GM12891 (cell line): ENCODE measurements at regions not wholly inside any gene's neighbourhood (a gene's known extent, or its start where the extent isn't known, plus 50 kb on each side); places are given as distances from the start of the nearest gene placed in this dataset.

Experiments
- DNase-seq: peaks from one replicate; pipeline ENCODE4 v3.0.0; 2011; ENCODE audit warnings: low spot score; ENCODE audit not compliant: insufficient read length
- FAIRE-seq: peaks from 2 replicates; lab custom pipeline; 2011; peaks lifted over from hg19 to GRCh38; lab: Jason Lieb, UNC
- PAX5 ChIP-seq: IDR thresholded peaks from 2 replicates; pipeline ENCODE4 v1.6.1; 2011; ENCODE audit warnings: low read length, moderate library complexity, mild to moderate bottlenecking; ENCODE audit not compliant: insufficient read depth, severe bottlenecking
- POLR2A ChIP-seq: IDR thresholded peaks from 2 replicates; pipeline ENCODE4 v1.6.1; 2011; ENCODE audit warnings: low read depth, low read length, control low read depth
- POLR2AphosphoS5 ChIP-seq: IDR thresholded peaks from 2 replicates; pipeline ENCODE4 v1.6.1; 2011; ENCODE audit warnings: low read depth, low read length, control low read depth
- POU2F2 ChIP-seq: IDR thresholded peaks from 2 replicates; pipeline ENCODE4 v1.6.1; 2011; ENCODE audit warnings: low read depth, mild to moderate bottlenecking, control low read depth, low read length, moderate library complexity
- SPI1 ChIP-seq: IDR thresholded peaks from 2 replicates; pipeline ENCODE4 v1.6.1; 2011; ENCODE audit warnings: low read depth, low read length, control low read depth
- TAF1 ChIP-seq: IDR thresholded peaks from 2 replicates; pipeline ENCODE4 v1.6.1; 2011; ENCODE audit warnings: low read depth, low read length, control low read depth

GRCh38 chr1:95558791-95559190, 324.8 kb downstream of the RWDD3 start:
- no peak for DNase-seq
- FAIRE-seq, result no peak
- no peak for TF ChIP-seq POLR2A
- TF ChIP-seq SPI1, result no peak
- no peak for TF ChIP-seq POU2F2
- TF ChIP-seq TAF1, result no peak
- TF ChIP-seq PAX5, result no peak
- no peak for TF ChIP-seq POLR2AphosphoS5

- DNase-seq, result no peak
- no peak for FAIRE-seq
- no peak for TF ChIP-seq SPI1
- TF ChIP-seq POLR2A, result no peak
- no peak for TF ChIP-seq POLR2AphosphoS5
- no peak for TF ChIP-seq TAF1
- TF ChIP-seq POU2F2, result no peak
- no peak for TF ChIP-seq PAX5
These were observed 327.3 kb downstream of the RWDD3 start for GRCh38 chr1:95561346-95561745.

GRCh38 chr1:95562230-95562629, 328.2 kb downstream of the RWDD3 start:
- no peak for TF ChIP-seq POLR2AphosphoS5
- TF ChIP-seq PAX5, result no peak
- TF ChIP-seq POU2F2, result no peak
- no peak for TF ChIP-seq TAF1
- TF ChIP-seq POLR2A, result no peak
- TF ChIP-seq SPI1, result no peak
- no peak for DNase-seq
- no peak for FAIRE-seq

GRCh38 chr1:95572002-95572401, 338.0 kb downstream of the RWDD3 start:
- FAIRE-seq (no peak), DNase-seq (no peak)
- no peak for TF ChIP-seq TAF1

- no peak for FAIRE-seq
- no peak for TF ChIP-seq POU2F2
- no peak for TF ChIP-seq POLR2AphosphoS5
- TF ChIP-seq POLR2A, result no peak
- TF ChIP-seq TAF1, result no peak
- TF ChIP-seq PAX5, result no peak
- TF ChIP-seq SPI1, result no peak
- DNase-seq, result no peak
These were observed 339.0 kb downstream of the RWDD3 start for GRCh38 chr1:95572962-95573361.

- no peak for FAIRE-seq
- TF ChIP-seq POU2F2, result no peak
- TF ChIP-seq POLR2A, result no peak
- no peak for TF ChIP-seq TAF1
- no peak for TF ChIP-seq PAX5
- TF ChIP-seq SPI1, result no peak
- no peak for TF ChIP-seq POLR2AphosphoS5
- DNase-seq, result no peak
These were observed 341.3 kb downstream of the RWDD3 start for GRCh38 chr1:95575291-95575690.

- TF ChIP-seq PAX5 (no peak), POU2F2 (no peak), POLR2A (no peak), POLR2AphosphoS5 (no peak)
- FAIRE-seq (no peak), DNase-seq (no peak)
These were observed 344.5 kb downstream of the RWDD3 start for GRCh38 chr1:95578462-95578861.

GRCh38 chr1:95582191-95582590, 348.2 kb downstream of the RWDD3 start:
- TF ChIP-seq POLR2A (no peak), POU2F2 (no peak), TAF1 (no peak), PAX5 (no peak), SPI1 (no peak), POLR2AphosphoS5 (no peak)
- FAIRE-seq, result no peak
- DNase-seq, result no peak

GRCh38 chr1:95582746-95583145, 348.7 kb downstream of the RWDD3 start:
- DNase-seq, result no peak
- no peak for FAIRE-seq
- no peak for TF ChIP-seq POLR2AphosphoS5
- no peak for TF ChIP-seq TAF1
- TF ChIP-seq PAX5, result no peak
- TF ChIP-seq SPI1, result no peak
- no peak for TF ChIP-seq POU2F2
- TF ChIP-seq POLR2A, result no peak

- no peak for TF ChIP-seq SPI1
- no peak for TF ChIP-seq TAF1
- no peak for TF ChIP-seq PAX5
- no peak for TF ChIP-seq POU2F2
- TF ChIP-seq POLR2AphosphoS5, result no peak
- no peak for TF ChIP-seq POLR2A
- no peak for FAIRE-seq
- DNase-seq, result no peak
These were observed 349.7 kb downstream of the RWDD3 start for GRCh38 chr1:95583661-95584210.

- TF ChIP-seq POU2F2 (no peak), POLR2AphosphoS5 (no peak), PAX5 (no peak), POLR2A (no peak), SPI1 (no peak), TAF1 (no peak)
- DNase-seq, result no peak
- no peak for FAIRE-seq
These were observed 350.3 kb downstream of the RWDD3 start for GRCh38 chr1:95584315-95584714.
